CD4-positive, CD25-positive, alpha-beta regulatory T cell (primary cell): ENCODE measurements at regions not wholly inside any gene's neighbourhood (a gene's known extent, or its start where the extent isn't known, plus 50 kb on each side); places are given as distances from the start of the nearest gene placed in this dataset.

Source experiments
- ATAC-seq, 2 donors: fragments of 150-1000 bp; cut with Tn5 transposase; one replicate each; pipeline ENCODE4 v1.10.0; 2021; ENCODE audit warnings: low read depth in 2 of 2, moderate number of reproducible peaks in 2 of 2, moderate library complexity in 1 of 2
- DNase-seq, 3 donors: peaks; one replicate each; pipeline versions ENCODE4 v3.0.0 to v3.0.0-alpha.2; 2012 to 2022; ENCODE audit warnings: mixed read lengths in 1 of 3
- H3K27ac ChIP-seq: one replicate; pipeline ENCODE4 v1.7.0; 2013; ENCODE audit warnings: mild to moderate bottlenecking, low read length; ENCODE audit not compliant: insufficient read depth, poor library complexity, severe bottlenecking
- H3K27me3 ChIP-seq: one replicate; pipeline ENCODE4 v1.7.0; 2013; ENCODE audit warnings: low read length; ENCODE audit not compliant: control insufficient read depth, insufficient read depth
- H3K36me3 ChIP-seq: one replicate; pipeline ENCODE4 v1.7.0; 2013; ENCODE audit warnings: mild to moderate bottlenecking, low read length, moderate library complexity; ENCODE audit not compliant: control insufficient read depth, insufficient read depth
- H3K4me1 ChIP-seq: 2 replicates; pipeline ENCODE4 v1.7.0; 2013; ENCODE audit warnings: mild to moderate bottlenecking, low read length; ENCODE audit not compliant: insufficient read depth, control insufficient read depth, poor library complexity, severe bottlenecking
- H3K4me3 ChIP-seq: one replicate; pipeline ENCODE4 v1.7.0; 2013; ENCODE audit warnings: low read depth, mild to moderate bottlenecking, low read length, moderate library complexity
- H3K9me3 ChIP-seq, 2 experiments: 1 replicate in 1 of 2; 2 replicates in 1 of 2; pipeline ENCODE4 v1.7.0; 2013; ENCODE audit warnings: low read length in 2 of 2, mild to moderate bottlenecking in 1 of 2, moderate library complexity in 1 of 2; ENCODE audit not compliant: control insufficient read depth in 2 of 2
- H3K27ac Mint-ChIP-seq, 3 donors: one replicate each; pipeline ENCODE4 v1.8.0; 2020 to 2022; ENCODE audit warnings: mild to moderate bottlenecking in 3 of 3, mixed read lengths in 3 of 3, moderate library complexity in 2 of 3
- H3K27me3 Mint-ChIP-seq: one replicate; pipeline ENCODE4 v1.8.0; 2022; ENCODE audit warnings: mild to moderate bottlenecking, mixed read lengths
- H3K36me3 Mint-ChIP-seq: one replicate; pipeline ENCODE4 v1.8.0; 2020; ENCODE audit warnings: mixed read lengths
- H3K4me1 Mint-ChIP-seq, 4 donors: one replicate each; pipeline ENCODE4 v1.8.0; 2020 to 2022; ENCODE audit warnings: mixed read lengths in 4 of 4, mild to moderate bottlenecking in 1 of 4
- H3K4me3 Mint-ChIP-seq, 4 donors: one replicate each; pipeline ENCODE4 v1.8.0; 2020 to 2022; ENCODE audit warnings: mild to moderate bottlenecking in 4 of 4, mixed read lengths in 4 of 4, moderate library complexity in 3 of 4
- H3K9me3 Mint-ChIP-seq, 7 donors: one replicate each; pipeline ENCODE4 v1.8.0; 2020 to 2022; ENCODE audit warnings: mixed read lengths in 7 of 7, mild to moderate bottlenecking in 3 of 7, moderate library complexity in 2 of 7

GRCh38 chr11:115874843-115875242 is 370.6 kb upstream of the CADM1 start:
- H3K9me3 ChIP-seq = no peaks in the 10 kb centered on the region
- H3K4me3 Mint-ChIP-seq = peak overlapping the region; percentile 16 to 87 (median 66)
- H3K36me3 ChIP-seq = no peaks in the 10 kb centered on the region
- peak overlapping the region; percentile 41 for H3K27ac ChIP-seq
- no peaks in the 10 kb centered on the region for H3K27me3 ChIP-seq
- peaks cover 16% of the 10 kb centered on the region for H3K4me1 ChIP-seq
- no peaks in the 10 kb centered on the region for H3K36me3 Mint-ChIP-seq
- H3K9me3 Mint-ChIP-seq = peaks cover 0 to 4% (median 2%) of the 10 kb centered on the region in 7 donors
- peak overlapping the region; percentile 58 for H3K4me3 ChIP-seq
- DNase-seq (peak in 2 of 3 donors; percentile 1 to 43), ATAC-seq (no peak)
- H3K27me3 Mint-ChIP-seq = peaks cover 4% of the 10 kb centered on the region
- peak overlapping the region in 1 of 3 donors; percentile 14 for H3K27ac Mint-ChIP-seq
- H3K4me1 Mint-ChIP-seq = peaks cover 4 to 35% (median 19%) of the 10 kb centered on the region in 4 donors

GRCh38 chr11:115873813-115874212 is 369.6 kb upstream of the CADM1 start:
- Mint-ChIP-seq H3K27ac (no peak overlapping the region), H3K4me1 (peaks cover 4 to 42% (median 23%) of the 10 kb centered on the region in 4 donors), H3K27me3 (no peaks in the 10 kb centered on the region), H3K4me3 (peak overlapping the region in 2 of 4 donors; percentile 34 to 46), H3K36me3 (no peaks in the 10 kb centered on the region), H3K9me3 (peaks cover 0 to 4% (median 0%) of the 10 kb centered on the region in 7 donors)
- Histone ChIP-seq H3K27me3 (no peaks in the 10 kb centered on the region), H3K36me3 (no peaks in the 10 kb centered on the region), H3K9me3 (no peaks in the 10 kb centered on the region), H3K4me3 (no peak overlapping the region), H3K27ac (no peak overlapping the region), H3K4me1 (peaks cover 26% of the 10 kb centered on the region)
- DNase-seq = no peak
- no peak for ATAC-seq

- peak overlapping the region; percentile 13 for H3K4me3 ChIP-seq
- peak overlapping the region in 1 of 3 donors; percentile 74 for H3K27ac Mint-ChIP-seq
- H3K36me3 Mint-ChIP-seq = no peaks in the 10 kb centered on the region
- H3K27me3 ChIP-seq = no peaks in the 10 kb centered on the region
- H3K4me1 Mint-ChIP-seq = peaks cover 4 to 47% (median 28%) of the 10 kb centered on the region in 4 donors
- no peaks in the 10 kb centered on the region for H3K27me3 Mint-ChIP-seq
- H3K9me3 ChIP-seq = no peaks in the 10 kb centered on the region
- DNase-seq (no peak), ATAC-seq (no peak)
- H3K27ac ChIP-seq = no peak overlapping the region
- peaks cover 26% of the 10 kb centered on the region for H3K4me1 ChIP-seq
- peaks cover 0 to 4% (median 0%) of the 10 kb centered on the region in 7 donors for H3K9me3 Mint-ChIP-seq
- H3K4me3 Mint-ChIP-seq = peak overlapping the region in 1 of 4 donors; percentile 17
- no peaks in the 10 kb centered on the region for H3K36me3 ChIP-seq
These were observed 368.2 kb upstream of the CADM1 start for GRCh38 chr11:115872416-115872815.

GRCh38 chr11:115871161-115871760 is 367.0 kb upstream of the CADM1 start:
- peak overlapping the region in 1 of 3 donors; percentile 83 for H3K27ac Mint-ChIP-seq
- peak overlapping the region in 1 of 4 donors; percentile 31 for H3K4me3 Mint-ChIP-seq
- H3K4me1 Mint-ChIP-seq = peaks cover 4 to 52% (median 30%) of the 10 kb centered on the region in 4 donors
- Histone ChIP-seq H3K4me1 (peaks cover 26% of the 10 kb centered on the region), H3K4me3 (peak overlapping the region; percentile 47), H3K27me3 (no peaks in the 10 kb centered on the region), H3K27ac (no peak overlapping the region), H3K36me3 (no peaks in the 10 kb centered on the region), H3K9me3 (no peaks in the 10 kb centered on the region)
- no peak for ATAC-seq
- DNase-seq = no peak
- H3K9me3 Mint-ChIP-seq = peaks cover 0 to 10% (median 0%) of the 10 kb centered on the region in 7 donors
- H3K36me3 Mint-ChIP-seq = no peaks in the 10 kb centered on the region
- no peaks in the 10 kb centered on the region for H3K27me3 Mint-ChIP-seq

- DNase-seq (peak in 2 of 3 donors; percentile 16 to 55), ATAC-seq (peak; percentile 46 to 57)
- H3K9me3 ChIP-seq = no peaks in the 10 kb centered on the region
- no peak overlapping the region for H3K27ac ChIP-seq
- H3K4me3 ChIP-seq = peak overlapping the region; percentile 38
- no peaks in the 10 kb centered on the region for H3K27me3 Mint-ChIP-seq
- H3K9me3 Mint-ChIP-seq = peaks cover 0 to 11% (median 1%) of the 10 kb centered on the region in 7 donors
- H3K36me3 Mint-ChIP-seq = no peaks in the 10 kb centered on the region
- peak overlapping the region in 1 of 3 donors; percentile 33 for H3K27ac Mint-ChIP-seq
- H3K4me3 Mint-ChIP-seq = peak overlapping the region; percentile 10 to 59 (median 37)
- peaks cover 26% of the 10 kb centered on the region for H3K4me1 ChIP-seq
- no peaks in the 10 kb centered on the region for H3K36me3 ChIP-seq
- H3K27me3 ChIP-seq = no peaks in the 10 kb centered on the region
- peaks cover 4 to 47% (median 25%) of the 10 kb centered on the region in 4 donors for H3K4me1 Mint-ChIP-seq
These were observed 365.7 kb upstream of the CADM1 start for GRCh38 chr11:115869780-115870431.

- Mint-ChIP-seq H3K36me3 (no peaks in the 10 kb centered on the region), H3K27ac (peak overlapping the region; percentile 75 to 90 (median 81)), H3K27me3 (no peaks in the 10 kb centered on the region), H3K4me3 (peak overlapping the region in 3 of 4 donors; percentile 22 to 59 (median 43)), H3K4me1 (peaks cover 0 to 42% (median 22%) of the 10 kb centered on the region in 4 donors), H3K9me3 (peaks cover 0 to 13% (median 1%) of the 10 kb centered on the region in 7 donors)
- Histone ChIP-seq H3K27me3 (no peaks in the 10 kb centered on the region), H3K36me3 (no peaks in the 10 kb centered on the region), H3K27ac (no peak overlapping the region), H3K4me3 (no peak overlapping the region), H3K4me1 (peaks cover 25% of the 10 kb centered on the region), H3K9me3 (no peaks in the 10 kb centered on the region)
- DNase-seq (peak in 2 of 3 donors; percentile 22 to 58), ATAC-seq (no peak)
These were observed 364.9 kb upstream of the CADM1 start for GRCh38 chr11:115869131-115869530.

GRCh38 chr11:115860246-115860645 is 356.0 kb upstream of the CADM1 start:
- H3K9me3 Mint-ChIP-seq = peaks cover 2 to 14% (median 8%) of the 10 kb centered on the region in 7 donors
- peaks cover 4% of the 10 kb centered on the region in 2 experiments for H3K9me3 ChIP-seq
- no peaks in the 10 kb centered on the region for H3K36me3 ChIP-seq
- no peaks in the 10 kb centered on the region for H3K36me3 Mint-ChIP-seq
- ATAC-seq (no peak), DNase-seq (no peak)
- H3K4me3 Mint-ChIP-seq = no peak overlapping the region
- peaks cover 0 to 5% (median 0%) of the 10 kb centered on the region in 4 donors for H3K4me1 Mint-ChIP-seq
- H3K27ac ChIP-seq = no peak overlapping the region
- H3K27me3 ChIP-seq = no peaks in the 10 kb centered on the region
- no peaks in the 10 kb centered on the region for H3K4me1 ChIP-seq
- no peaks in the 10 kb centered on the region for H3K27me3 Mint-ChIP-seq
- H3K27ac Mint-ChIP-seq = no peak overlapping the region
- no peak overlapping the region for H3K4me3 ChIP-seq
